ENCODE measurements at regions not wholly inside any gene's neighbourhood (a gene's known extent, or its start where the extent isn't known, plus 50 kb on each side); places are given as distances from the start of the nearest gene placed in this dataset.
A peak's percentile ranks its signal among the peaks of the same experiment; 100 is the strongest.

GRCh38 chr6:10248378-10248843, 166.5 kb downstream of the TFAP2A start:
- peak; percentile 88 for DNase-seq (ENCODE audit: low read depth)

DNA sequence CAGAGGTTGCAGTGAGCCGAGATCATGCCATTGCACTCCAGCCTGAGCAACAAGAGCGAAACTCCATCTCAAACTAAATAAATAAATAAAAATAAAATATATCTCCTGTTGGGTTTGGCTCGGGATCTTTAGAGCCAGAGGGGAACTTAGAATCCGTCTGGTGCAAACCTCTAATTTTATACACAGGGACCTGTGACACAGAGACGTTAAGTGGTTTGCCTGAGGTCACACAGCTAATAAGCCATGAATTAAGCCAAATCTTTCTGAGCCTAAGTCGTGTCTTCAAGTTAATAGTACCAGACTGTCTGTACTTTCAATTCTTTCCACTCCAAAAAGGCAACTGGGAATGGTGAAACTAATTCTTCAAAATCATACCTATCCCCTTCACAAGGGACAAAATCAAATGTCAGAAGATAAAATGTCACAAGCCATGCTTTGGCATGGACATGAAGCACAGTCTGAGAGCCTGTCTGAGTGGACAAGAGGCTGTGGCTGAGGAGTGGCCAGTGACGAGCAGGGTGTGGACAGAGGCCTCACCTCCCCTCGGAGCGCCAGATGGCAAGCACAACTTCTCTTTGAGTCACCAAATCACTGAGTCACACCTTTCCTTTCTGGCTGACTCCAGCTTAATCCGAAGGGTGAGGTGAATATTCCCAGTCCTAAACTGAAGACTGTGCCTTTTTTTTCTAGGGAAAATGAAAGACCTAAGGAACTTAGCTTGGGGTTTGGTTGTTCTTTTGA, 177.4 kb downstream of the TFAP2A start:
- DNase-seq (ENCODE audit: low read depth) = peak; percentile 93

GRCh38 chr6:10235344-10235743, 179.5 kb downstream of the TFAP2A start:
- DNase-seq (ENCODE audit: low read depth) = no peak

- no peak for DNase-seq (ENCODE audit: low read depth)
Observed at GRCh38 chr6:10230531-10230930, 184.3 kb downstream of the TFAP2A start.

DNA sequence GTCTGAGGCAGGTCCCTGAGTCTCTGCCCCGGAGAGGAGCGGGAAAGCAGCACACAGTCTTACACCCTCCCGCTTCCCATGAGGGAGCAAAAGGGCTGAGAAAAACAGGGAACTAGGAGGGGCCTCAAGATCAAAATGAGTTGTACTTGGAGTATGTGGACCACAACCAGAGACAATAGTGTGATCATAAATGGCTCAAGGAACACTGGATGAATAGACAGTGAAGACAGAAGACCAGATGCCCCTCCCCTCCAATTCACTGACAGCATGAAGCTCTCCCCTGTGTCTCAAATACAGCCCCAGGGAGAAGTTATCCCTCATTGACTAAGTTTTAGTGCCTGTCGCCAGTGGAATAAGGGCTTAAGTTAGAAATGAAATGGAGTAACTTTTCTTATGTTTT, 191.0 kb downstream of the TFAP2A start:
- no peak for DNase-seq (ENCODE audit: low read depth)

DNA sequence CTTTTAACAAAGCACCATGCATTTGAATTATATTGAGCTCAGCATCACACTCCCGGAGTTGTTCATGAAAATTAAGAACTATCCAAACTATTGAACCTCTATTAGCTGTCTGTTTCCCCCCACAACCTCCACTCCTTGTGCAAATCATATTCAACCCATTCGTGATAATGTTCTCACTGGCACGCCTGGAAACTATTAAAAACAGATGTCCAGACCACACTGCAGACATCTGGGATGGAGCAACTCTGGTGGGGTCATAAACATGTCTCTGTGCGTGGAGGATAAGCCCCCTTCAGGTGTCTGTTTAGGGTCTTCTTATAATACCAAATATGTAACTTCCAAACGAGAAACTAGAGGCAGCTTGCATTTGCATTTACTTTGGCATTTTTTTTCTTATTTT, 193.7 kb downstream of the TFAP2A start:
- DNase-seq (ENCODE audit: low read depth) = no peak

DNA sequence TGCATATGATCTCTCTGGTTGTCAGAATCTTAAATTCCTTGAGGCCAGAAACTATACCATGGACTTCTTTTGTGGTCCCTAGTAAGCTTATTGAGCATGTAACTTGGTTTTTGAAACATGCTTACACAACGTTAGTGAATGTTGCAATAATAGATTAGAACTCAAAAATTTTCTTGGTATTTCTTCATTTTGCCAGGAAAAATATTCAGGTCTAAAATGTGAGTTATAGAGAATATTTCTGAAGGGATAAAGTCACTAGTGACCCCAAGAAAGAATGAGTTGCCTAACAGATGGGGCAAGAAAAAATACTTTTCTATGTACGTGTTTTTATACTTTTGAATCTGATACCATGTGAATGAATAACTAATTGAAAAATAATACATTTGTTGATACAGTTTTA, 195.4 kb downstream of the TFAP2A start:
- DNase-seq (ENCODE audit: low read depth) = no peak

GRCh38 chr6:10217111-10217510, 197.8 kb downstream of the TFAP2A start:
- DNase-seq (ENCODE audit: low read depth) = no peak

GRCh38 chr6:10215326-10216110, 199.4 kb downstream of the TFAP2A start:
- DNase-seq (ENCODE audit: low read depth) = no peak

DNA sequence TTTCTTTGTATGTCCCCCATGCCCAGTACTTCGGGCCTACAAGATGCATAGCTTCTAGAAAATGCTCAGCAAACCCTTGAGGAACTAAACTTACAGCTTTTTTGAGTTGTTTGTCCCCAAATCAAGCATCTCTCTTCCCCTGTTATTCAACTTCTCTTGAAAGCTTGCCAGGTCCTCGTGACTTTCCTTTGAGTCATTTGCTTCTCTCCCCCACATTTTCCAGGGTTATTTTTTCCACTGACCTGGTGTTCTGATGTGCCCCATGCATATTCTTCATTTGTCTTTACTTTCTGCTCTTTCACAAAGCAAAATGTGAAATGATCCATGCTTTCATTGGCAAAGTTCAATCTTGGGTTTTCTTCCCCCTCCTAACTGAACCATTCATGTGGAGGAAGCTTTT, 204.8 kb downstream of the TFAP2A start:
- DNase-seq (ENCODE audit: low read depth) = peak; percentile 59

DNA sequence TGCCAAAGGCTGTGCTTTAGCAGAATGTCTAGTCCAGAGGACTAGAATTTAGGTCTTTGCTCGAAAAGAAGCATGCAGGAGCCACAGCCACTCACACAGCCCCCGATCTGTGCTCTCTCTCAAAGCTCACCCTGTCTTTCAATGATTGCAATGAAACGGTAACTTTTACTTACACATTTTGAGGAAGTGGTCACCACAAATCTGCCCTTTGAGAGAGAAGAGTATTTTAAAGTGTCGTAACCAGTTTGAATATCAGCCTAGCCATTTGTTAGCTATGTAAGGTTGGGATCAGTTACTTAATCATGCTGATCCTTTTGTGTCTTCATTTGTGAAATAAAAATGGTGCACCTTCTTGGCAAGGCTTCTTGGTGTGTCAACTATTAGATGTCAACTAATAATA, 209.0 kb downstream of the TFAP2A start:
- no peak for DNase-seq (ENCODE audit: low read depth)

- DNase-seq (ENCODE audit: low read depth) = peak; percentile 33
Observed at GRCh38 chr6:10205120-10205519, 209.8 kb downstream of the TFAP2A start.

- DNase-seq (ENCODE audit: low read depth) = no peak
Observed at GRCh38 chr6:10203651-10204050, 211.2 kb downstream of the TFAP2A start.

GRCh38 chr6:10202581-10202980, 212.3 kb downstream of the TFAP2A start:
- no peak for DNase-seq (ENCODE audit: low read depth)

- DNase-seq (ENCODE audit: low read depth) = no peak
Observed at GRCh38 chr6:10201606-10202510, 213.0 kb downstream of the TFAP2A start.

DNA sequence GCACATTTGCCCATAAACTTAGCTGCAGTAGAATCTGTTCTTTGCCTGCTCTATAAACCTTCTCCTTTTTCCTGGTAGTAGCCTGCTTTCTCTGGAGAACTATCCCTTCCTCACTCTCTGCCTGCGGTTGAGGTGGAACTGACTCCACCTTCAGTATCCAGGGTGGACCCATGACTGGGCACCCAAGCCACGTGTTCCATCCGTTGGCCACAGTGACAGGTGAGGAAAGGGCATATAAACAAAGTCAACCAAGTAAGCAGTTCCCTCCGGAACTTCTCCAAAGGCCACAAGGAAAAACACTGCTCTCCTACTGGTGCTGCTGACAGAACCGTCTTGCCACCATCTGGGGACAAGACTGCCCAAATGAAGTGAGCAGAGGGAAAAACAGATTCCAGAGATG, 218.8 kb downstream of the TFAP2A start:
- no peak for DNase-seq (ENCODE audit: low read depth)

DNA sequence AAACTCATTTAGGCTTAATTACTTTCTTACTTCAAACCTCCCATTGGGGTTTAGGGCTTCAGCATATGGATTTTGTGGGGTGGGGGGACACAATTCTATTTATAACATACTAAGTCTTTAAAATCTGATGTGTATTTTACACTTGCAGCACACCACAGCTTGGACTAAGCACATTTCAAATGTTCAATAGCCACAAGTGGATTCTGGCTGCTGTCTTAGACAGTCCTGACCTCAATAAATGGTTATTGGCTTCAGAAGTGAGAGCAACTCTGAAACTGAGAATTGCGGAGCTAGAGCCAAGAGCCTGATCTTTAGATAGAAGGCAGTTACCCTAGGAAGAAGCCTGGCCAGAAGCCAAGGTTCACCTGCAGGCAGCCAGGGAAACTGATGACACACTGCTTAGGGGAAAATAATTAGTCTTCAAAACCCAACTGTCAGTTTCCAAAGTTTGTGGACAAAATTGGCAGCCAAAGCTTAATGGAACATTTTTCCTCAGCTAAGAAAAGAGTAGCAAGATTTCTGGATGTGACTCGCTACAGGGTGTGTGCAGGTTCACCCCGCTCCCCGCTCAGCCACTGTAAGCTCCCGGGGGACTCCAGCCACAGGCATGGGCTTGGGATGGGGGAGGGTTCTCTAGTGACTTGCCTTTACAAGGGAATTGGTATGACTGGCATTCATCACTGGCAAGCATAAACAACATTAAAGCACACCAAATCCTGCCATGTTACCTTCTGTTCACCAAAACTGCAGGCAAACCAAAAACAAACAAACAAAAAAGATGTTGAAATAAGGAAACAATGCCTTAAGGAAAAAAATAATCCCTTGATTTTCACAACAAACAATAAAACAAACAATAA, 219.8 kb downstream of the TFAP2A start:
- peak; percentile 30 for DNase-seq (ENCODE audit: low read depth)

- no peak for DNase-seq (ENCODE audit: low read depth)
Observed at GRCh38 chr6:10193321-10193720, 221.6 kb downstream of the TFAP2A start.

- no peak for DNase-seq (ENCODE audit: low read depth)
Observed at GRCh38 chr6:10190042-10190441, 224.8 kb downstream of the TFAP2A start.

- no peak for DNase-seq (ENCODE audit: low read depth)
Observed at GRCh38 chr6:10184371-10185227, 230.3 kb downstream of the TFAP2A start.

All from Daoy (cell line).